OCI-LY3 (cell line): ENCODE measurements at regions not wholly inside any gene's neighbourhood (a gene's known extent, or its start where the extent isn't known, plus 50 kb on each side); places are given as distances from the start of the nearest gene placed in this dataset.

Experiments used
- CTCF ChIP-seq: fragments of 200-600, 300-600 bp; sonication (generic); IDR thresholded peaks from 2 replicates; pipeline ENCODE4 v1.5.1; 2014; ENCODE audit warnings: antibody characterized with exemption, low read length, low read depth
- EZH2phosphoT487 ChIP-seq: fragments of 200-600 bp; shearing (Covaris generic); IDR thresholded peaks from 2 replicates; pipeline ENCODE4 v1.6.1; 2018; ENCODE audit warnings: antibody characterized with exemption, mixed run types, low read depth

- no peak for TF ChIP-seq CTCF
- TF ChIP-seq EZH2phosphoT487: no peak
These were observed 405.7 kb downstream of the AASDHPPT start for GRCh38 chr11:106482917-106483785.
